NCI-H1436 treated with DMSO at 0.1 percent for 48 hours (cell line): ENCODE measurements at regions not wholly inside any gene's neighbourhood (a gene's known extent, or its start where the extent isn't known, plus 50 kb on each side); places are given as distances from the start of the nearest gene placed in this dataset.

Experiments used
- DNase-seq: peaks from one replicate; lab custom pipeline; 2025; lab: John Stamatoyannopoulos, UW

DNA sequence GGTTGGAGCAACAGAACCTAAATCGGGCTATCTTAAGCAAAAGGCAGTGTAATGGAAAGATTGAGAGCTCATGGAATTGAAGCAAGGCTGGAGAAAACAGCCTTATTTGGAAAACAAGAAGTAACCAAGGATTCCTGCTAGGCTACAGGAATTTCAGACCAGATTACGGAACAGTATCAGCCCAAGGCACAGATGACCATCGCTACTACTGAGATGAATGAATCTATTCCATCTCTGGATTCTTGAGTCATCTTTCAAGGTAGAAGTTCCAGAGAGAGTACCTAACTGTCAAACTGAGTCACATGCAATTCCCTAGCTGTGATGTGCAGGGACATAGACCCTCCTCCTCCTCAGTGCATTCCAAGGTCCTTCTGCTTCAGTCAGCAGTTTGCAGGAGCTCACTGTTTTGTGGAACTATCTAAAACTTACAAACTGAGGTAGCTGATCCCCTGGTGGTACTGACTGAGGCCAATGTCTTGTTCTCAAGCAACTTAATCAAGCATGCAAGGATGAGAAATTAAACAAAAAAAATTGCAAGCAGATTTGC is 62.0 kb upstream of the SMLR1 start:
- no peak for DNase-seq

DNA sequence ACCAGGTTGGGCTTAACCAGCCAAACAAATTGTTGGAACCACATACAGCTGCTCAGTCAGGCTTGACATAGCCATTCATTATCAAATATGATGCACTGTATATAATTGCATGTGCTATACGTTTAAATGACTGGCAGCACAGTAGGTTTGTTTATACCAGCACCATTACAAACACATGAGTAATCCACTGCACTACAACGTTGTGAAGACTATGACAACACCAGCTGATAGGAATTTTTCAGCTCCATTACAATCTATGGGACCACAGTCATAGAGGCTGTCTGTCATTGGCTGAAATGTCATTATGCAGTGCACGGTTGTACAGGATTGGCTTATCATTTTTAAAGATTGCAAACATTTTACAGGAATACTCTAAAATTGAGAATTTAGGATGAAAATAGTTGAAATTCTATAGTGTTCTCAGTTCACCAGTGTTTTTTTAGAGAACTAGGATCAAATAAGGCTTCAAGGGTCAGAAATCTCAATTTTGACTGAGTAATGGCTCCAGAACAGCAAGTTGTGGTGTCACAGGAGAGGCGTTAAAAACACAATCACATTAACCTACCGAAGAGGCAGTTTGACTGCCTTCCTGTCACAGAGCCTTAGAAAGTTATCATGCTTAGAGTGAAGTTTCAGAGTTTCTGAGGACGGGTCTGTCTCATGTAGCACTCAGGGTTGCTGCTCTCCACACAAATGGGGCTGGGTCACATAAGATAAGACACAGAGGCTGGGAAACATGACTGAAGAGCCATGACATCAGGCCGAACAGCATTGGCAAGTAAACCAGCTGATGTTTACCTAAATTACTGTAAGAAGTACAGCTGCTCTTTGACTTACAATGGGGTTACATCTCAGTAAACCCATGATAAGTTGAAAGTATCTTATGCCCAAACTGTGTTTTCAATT is 60.7 kb upstream of the SMLR1 start:
- DNase-seq, result no peak

DNA sequence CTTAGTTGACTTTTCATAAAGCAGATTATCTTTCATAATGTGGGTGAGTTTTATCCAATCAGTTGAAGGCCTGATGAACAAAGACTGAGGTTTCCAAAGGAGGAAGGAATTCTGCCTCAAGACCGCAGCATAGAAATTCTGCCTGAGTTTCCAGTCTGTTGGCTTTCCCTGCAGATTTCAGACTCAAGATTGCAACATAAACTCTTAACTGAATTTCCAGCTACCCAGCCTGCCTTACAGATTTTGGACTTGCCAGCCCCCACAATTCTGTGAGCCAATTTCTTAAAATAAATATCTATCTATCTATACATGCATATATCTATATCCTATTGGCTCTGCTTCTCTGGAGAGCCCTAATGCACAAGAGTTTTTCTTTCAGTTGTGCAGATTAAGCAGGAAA is 57.3 kb upstream of the SMLR1 start:
- DNase-seq, result no peak

DNA sequence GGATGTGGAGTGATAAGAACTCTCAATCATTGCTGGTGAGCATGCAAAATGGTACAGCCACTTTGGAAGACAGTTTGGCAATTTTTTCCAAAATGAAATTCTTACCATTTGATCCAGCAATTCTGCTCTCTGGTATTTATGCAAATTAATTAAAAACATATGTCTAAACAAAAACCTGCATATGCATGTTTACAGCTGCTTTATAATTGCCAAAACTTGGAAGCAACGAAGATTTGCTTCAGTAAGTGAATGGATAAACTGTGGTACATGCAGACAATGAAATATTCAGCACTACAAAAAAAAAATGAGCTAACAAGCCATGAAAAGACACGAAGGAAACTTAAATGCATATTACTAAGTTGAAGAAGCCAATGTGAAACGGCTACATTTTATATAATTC is 55.5 kb upstream of the SMLR1 start:
- DNase-seq, result no peak

DNA sequence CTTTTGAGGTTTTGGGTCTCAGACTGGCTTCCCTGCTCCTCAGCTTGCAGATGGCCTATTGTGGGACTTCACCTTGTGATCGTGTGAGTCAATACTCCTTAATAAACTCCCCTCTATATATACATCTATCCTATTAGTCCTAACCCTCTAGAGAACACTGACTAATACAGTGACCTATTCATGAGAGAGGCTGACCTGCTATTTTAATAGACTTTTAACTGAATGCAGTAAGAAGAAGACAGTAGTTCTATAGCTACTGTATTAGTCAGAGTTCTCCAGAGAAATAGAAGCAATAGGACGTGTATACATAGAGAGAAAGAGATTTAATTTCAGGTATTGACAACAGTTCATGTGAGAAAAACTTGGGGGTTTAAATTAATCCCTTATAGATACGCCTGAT is 53.3 kb upstream of the SMLR1 start:
- DNase-seq, result no peak

DNA sequence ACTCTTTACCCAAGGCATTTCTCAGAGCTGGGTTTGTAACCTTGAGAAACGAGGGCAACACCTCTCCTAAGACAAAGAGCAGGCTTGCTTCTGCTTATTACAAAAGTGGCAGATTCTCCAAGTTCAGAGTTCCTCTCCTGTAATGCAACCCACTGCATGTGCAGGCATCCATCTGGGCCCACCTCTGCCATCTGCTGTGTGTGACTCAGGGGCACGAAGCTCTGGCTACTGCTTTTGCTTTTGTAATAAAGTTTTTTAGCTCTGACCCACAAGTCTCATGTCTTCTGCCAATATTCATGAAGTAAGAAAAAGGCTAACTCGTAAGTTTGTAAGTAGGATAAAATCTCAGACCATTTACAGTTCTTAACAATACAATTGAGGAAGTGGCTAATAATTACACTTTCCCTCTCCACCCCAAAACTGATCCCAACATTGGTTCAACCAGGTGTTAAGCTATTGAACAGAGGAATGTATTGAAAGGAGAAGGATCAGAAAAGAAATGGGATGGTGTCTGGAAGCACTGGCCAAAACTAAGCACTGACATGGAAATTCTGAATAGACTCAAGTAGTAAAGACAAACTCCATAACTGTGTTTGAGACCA is 51.7 kb upstream of the SMLR1 start:
- DNase-seq, result no peak

DNA sequence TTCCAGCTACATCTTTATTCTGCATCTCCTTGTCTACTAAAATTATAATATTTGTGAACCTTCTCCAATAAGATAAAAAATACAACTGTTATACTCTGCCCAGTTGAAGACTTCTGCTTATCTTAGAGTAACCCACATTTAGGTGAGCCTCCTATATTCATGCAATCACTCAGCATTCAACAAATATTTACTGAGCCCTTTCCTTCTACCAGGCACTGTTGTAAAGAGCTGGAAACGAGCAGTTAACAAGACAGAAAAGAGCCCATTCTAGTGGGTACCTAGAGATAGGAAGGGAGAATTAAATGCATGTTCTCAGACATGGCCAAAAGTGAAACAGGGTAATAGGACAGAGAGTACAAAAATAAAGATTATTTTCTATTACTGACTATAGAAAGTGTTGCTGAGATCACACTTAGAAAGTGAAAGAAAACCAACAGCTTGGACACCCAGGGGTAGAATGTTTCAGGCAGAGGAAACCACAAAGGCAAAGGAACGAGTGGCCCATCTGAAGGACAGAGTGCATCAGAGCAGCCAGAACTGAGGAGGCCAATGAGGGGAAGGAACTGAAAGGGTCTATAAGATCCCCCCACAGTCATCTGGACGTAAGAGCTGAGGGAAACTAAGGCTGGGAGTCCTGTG is 50.8 kb upstream of the SMLR1 start:
- no peak for DNase-seq
